Activated CD4-positive, alpha-beta T cell treated with anti-CD3 and anti-CD28 coated beads, Interleukin-2, amount 50 U/mL, for 4 hours (primary cell): ENCODE measurements at regions not wholly inside any gene's neighbourhood (a gene's known extent, or its start where the extent isn't known, plus 50 kb on each side); places are given as distances from the start of the nearest gene placed in this dataset.

Source experiments
- DNase-seq, 2 experiments: peaks; one replicate each; pipeline ENCODE4 v3.0.0-alpha.2; 2020

DNA sequence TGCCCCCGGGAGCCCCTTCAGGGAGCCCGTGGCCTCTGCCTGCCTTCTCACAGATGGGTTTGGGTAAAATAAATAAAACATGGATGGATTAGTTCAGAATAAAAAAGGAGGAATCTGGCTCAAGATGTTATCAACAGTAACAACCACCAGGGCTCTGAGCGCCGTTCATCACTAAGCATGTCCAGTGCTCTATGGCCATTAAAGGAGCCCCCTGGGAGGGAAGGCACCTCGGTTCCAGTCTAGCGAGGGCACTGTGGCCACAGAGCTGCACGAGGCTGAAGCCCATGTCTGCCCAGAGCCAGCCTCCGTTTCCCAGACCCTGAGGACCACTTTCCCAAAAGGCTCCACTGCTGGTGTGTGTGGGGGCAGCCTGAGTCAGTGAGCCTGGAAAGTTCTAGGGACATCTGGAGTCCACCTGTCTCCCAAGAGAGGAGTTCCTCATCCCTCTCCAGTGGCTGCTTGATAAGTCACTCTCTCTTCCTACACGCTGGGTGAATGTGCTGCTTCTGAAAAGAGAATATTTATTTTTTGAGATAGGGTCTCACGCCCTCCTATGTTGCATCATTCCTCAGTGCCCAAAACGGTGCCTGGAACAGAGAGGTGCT lies 614.6 kb downstream of the TBC1D22A start:
- DNase-seq, result no peak

DNA sequence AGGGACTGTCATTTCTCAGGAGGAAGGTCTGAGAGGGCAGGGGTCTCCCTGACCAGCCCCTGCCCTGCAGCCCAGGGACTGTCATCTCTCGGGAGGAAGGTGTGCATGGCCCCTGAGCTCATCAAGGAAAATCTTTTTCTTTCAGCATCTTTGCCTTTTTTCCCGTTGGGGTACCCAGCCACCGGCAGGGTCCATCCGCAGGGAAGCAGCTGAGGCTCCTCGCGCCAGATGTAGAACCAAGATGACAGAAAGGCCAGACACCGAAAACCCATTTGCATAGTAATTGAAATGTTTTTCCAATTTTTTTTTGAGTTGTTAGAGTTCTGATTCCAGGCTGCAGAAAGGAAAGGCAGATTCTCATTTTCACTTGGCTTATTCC lies 613.9 kb downstream of the TBC1D22A start:
- no peak for DNase-seq

DNA sequence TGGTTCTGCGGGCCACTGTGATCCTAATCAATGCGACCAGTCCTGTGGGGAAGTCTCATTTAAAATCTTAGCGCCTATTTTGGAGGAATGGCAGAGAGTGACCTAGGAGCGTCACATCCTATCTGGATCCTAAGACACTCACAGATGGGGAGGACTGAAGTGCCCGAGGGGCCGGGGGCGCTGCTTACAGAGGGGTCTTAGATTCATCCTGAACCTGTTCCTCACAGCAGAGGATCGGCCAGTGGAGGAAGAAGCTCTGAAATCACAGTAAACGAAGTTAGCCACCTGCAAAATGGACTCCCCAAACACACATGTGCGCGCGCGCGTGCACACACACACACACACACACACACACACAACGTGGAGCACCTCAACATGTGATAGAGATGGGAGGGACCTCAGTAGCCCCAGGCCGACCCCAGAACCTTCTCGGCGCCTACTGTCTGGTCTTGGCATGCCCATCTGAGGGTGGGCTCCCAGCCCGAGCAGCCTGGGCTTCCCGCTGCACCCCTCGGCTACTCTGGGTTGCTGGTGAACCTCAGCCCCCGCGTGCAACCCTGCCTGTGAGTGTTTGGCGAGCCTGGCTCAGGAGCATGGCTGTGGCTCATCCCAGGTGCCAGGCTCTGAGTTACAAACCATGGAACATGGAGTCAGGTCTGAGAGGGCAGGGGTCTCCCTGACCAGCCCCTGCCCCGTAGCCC lies 613.3 kb downstream of the TBC1D22A start:
- no peak for DNase-seq

DNA sequence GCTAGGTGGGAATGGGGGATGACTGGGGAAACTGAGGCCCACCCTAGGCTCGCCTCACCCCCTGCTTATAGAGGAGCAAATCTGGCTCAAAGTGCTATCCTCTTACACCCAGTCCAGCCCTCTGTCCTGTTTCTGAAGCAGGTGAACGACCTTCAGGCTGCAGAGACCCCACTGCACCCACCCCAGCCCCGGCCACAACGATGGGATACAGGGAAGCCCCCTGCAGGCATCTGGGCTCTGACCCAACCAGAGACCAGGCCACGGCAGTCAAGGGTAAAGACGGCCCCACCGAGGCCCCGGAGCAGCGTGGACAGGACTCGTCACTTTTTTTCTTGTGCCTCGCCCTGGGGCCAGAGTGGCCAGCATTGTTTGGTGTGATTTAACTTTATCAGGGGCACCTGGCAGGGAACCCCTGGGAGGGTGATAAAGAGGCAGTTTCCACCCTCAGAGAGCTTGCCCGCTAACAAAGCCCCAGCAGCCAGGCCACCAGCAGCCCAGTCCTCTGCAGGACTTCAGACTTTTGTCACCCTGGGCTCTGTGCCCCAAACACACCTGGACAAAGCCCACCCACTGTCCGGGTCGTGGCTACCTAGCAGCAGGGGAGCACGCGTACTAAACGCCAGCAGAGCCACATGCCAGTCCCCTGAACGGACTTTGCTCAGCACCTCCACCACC lies 612.6 kb downstream of the TBC1D22A start:
- no peak for DNase-seq

DNA sequence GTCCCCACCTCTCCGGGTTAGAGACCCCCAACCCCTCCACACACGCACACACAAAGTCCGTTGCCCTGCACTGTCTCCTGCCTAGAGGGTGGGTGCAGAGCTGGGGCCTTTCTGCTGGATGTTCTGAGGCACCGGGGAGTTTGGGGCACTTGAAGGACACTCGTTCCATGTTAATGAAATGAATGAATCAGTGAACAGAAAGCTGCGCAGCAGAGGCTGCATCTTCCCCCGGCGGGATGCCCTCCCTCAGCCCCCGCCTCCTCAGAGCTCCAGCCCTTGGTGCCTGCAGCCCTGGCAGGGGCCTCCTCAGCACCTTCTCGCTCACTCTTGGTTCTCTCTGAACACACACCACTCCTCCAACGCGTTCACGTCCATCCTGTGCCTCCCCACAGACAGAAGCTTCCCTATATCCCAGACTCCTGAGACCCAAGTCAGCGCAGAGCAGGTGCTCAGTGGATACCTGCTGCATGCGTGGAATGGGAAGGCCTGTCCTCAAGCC lies 611.9 kb downstream of the TBC1D22A start:
- DNase-seq, result no peak

DNA sequence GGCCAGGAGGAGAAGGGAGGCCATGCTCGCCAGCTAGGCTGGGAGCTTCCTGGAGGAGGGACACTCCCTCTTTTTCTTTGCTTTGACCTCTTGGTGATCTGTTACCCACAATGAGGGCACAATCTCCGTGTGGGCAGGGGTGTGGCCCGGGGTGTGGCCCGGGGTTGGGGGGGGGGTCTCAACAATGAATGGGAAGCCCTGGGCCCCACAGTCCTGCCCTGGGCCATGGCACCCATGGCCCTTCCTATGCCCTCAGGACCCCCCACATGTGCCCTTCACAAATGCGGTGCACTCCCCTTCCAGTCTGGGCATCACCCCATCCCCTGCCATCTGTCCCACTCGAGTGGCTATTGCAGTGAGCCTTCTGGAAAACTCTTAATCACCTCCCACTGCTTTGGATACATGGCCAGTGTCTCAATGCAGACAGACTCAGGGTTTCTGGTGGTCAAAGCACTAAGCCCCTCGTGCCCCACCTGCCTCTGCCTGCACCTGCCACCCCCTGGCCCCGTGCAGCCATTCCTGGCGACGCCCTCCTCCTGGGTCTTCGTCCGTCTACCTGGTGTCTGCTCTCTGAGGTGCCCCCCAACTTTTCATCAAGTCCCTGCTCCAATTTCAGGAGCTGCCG lies 611.3 kb downstream of the TBC1D22A start:
- DNase-seq, result no peak

DNA sequence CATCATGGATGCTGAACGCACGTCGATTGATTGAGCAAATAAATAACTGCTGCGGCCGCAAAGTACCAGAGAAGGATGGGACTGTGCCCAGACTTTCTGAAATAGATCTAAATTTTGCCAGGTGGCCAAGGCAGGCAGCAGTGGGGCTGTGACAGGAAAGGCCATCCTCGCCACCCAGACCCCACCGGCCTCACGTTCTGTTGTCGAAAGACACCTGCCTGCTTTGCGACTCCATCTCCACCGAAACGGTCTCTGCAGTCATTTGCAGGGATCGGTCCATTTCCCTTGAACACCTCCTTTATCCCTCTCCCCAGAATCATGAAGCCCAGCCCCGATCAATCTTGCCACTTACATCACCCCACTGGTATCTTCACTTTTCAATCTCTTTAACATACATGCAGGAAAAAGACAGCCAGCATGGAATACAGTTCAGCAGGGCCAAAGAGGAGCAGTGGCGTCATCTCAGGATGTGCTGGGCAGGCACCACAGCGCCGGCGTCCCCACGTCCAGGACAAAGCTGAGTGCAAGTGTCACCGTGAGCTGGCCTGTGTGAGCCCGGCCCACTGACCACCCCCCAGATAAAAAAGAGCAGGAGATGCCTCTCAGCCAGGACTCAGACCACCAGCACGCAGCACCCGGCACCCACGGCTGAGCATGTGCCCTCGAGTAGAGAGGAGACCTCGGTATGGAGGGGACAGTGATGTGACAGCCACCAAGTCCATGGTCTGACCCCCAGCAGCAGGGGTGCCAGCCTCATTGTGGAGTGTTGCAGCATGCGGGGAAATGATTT lies 610.3 kb downstream of the TBC1D22A start:
- no peak for DNase-seq

DNA sequence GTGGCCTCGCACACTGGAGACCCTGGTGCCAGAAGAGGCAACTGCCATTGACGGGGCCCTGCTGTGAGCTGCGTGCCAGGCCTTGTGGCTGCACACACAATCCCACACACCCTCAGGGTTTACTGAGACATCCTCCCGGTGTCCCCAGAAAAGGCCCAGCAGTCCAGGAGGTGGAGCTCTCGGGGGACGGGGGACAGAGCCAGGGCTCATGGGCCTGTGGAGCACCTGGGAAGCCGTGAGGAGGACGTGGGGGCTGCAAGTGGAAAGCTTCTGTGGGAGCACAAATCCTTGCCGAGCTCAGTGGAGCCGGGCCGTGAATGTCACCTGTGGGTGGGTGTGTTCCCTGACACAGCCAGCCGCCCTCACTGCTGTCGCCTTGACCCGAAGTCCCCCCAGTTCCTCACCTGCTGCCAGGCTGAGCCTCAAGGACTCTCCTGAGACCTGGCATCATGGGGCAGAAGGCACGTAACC lies 609.7 kb downstream of the TBC1D22A start:
- no peak for DNase-seq

DNA sequence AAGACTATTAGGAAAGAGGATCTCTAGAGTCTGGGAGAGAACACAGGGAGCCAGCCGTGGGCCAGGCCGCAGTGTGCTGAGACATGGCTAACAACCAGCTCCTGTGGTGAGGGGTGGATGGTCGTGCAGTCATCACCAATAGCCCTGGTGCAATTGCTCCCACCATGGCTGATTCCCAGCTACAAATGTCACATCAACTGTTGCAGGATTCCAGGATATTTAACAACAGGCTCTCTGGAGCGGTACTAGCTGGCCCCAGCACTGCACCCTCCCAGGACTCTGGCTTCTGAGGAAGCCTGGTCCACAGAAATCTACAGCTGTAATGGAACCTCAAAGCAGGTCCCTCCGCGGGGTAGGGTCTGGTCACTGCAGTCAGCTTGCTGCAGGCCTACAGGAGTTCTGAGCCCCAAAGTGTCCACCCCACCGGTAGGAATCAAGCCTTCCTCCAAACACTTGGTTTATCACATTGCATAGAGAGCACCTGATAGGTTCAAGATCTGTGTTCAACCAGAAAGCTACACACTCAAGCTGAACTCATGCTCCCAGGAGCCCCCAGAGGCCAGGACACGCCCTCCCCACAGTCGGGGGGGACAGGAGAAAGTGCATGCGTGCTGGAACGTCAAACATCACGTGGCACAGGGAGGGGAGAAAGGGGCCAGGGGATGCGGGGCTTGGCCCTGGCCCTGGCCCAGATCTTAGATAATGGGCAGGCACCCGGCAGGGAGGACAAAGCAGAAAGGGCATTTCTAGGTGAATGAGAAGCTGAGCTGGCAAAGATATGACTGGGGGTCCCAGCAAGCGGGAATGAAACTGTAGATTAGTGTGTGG lies 609.0 kb downstream of the TBC1D22A start:
- DNase-seq, result no peak

DNA sequence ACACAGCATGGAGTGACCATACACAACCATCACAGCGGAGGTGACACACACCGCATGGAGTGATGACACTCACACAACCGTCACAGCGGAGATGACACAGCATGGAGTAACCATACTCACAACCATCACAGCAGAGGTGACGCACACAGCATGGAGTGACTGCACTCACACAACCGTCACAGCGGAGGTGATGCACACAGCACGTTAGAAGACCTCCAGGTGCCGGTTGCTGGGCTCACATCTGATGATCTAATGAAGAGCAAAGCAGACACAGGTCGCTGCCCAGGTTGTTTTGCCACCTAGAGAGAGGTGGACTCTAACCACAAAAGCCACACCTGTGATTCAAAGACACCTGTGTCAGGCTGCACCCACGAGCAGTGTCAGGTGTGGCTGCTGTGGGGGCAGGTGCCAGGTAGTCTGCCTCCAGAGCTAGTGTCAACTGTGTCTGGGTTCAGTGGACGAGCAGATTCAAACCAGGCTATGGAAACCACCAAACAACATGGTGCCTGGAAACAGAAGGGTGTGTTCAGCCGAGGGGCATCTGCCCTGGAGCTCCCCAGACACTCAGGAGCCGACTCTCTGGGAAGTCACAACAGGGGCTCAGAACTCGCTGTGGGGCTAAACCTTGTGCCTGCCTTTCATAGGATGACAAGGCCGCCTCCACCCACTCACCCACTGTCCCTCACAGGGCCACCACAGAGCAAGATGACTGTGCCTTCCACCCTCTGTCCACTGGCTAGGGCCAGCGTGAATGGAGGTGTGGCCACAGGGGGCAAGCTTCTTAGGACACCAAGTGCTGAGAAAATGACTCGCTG lies 608.2 kb downstream of the TBC1D22A start:
- DNase-seq, result no peak

DNA sequence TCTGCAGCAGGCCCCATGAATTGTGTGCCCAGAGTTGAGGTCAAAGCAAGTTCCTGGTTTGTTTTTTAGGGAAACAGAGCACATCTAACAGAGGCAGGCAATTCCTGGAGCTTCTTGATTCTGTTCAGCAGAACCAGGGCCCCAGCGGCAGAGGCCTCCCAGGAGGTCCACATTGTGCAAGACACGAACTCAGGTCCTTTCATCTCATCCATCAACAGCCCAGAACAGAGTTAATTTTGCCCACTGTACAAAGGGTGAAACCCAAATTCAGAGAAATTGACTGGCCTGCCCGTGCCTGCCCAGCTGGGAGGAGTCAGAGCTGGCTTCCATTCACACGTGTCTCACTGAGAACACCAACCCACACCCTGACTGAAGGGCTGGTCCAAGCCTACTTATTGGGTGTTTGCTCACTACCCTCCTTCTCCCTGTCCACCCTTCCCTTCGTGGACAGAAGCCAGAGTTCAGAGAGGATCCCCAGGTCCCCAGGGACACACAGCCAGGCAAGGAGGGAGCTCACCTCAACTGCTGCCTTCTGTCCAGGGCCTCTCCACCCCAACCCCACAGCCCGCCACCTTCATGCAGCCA lies 607.1 kb downstream of the TBC1D22A start:
- DNase-seq, result no peak

DNA sequence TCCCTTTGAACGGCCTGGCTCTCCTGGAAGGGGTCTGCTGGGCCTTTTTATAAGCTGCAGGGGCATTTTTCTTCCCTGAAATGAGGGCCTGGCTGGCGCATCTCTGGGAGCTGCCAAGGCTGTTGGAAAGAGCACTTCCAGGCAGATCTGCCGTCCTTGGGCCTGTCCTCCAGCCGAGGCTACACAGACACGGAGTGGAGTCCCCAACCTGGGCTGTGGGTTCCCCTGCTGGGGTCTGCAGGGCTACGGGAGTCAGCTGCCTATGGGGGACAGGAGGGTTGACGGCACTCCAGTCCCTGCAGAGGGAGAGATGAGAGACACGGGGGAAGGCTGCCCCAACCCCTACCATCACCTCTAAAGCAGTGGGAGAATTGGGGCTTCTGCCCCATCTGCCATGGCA lies 606.6 kb downstream of the TBC1D22A start:
- no peak for DNase-seq

DNA sequence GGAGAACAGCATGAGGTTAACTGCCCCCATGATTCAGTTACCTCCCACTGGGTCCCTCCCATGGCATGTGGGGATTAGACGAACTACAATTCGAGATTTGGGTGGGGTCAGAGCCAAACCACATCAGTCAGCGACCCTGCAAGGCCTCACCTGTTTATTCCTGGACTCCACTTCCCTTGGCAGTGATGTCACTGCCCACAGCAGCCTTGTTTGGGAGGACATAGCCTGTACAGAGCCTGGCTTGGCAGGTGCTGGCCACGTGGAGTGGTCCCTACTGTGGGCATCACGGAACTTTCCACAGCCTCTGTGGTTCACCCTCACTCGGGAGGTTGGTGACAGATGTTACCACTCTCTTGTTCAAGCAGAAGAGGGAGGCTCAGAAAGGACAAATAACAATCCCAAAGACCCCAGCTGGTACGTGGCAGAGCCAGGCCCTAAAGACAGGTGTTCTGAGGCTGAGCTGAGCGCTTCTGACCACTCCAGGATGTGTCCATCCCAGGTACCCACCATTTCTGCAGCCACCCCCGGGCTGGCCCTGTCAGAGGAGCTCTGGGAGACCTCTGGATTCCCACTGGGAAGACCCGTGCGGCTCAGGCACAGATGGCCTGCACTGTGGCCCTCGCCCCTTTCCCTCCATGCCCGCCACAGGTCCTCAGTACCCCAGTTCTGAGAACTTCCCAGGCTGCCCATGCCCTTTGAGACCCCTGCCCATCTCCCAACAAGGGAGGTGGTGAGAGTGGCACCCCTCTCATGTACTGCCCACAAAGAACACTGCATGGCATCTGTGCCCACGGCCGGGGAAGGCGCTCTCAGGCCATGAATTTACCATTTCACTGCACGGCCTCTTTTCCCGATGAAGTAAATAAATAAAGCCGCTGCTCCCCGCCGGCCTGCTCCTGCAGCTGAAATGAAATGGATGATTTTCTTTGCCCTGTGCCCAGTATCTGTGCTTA lies 605.8 kb downstream of the TBC1D22A start:
- DNase-seq, result no peak

DNA sequence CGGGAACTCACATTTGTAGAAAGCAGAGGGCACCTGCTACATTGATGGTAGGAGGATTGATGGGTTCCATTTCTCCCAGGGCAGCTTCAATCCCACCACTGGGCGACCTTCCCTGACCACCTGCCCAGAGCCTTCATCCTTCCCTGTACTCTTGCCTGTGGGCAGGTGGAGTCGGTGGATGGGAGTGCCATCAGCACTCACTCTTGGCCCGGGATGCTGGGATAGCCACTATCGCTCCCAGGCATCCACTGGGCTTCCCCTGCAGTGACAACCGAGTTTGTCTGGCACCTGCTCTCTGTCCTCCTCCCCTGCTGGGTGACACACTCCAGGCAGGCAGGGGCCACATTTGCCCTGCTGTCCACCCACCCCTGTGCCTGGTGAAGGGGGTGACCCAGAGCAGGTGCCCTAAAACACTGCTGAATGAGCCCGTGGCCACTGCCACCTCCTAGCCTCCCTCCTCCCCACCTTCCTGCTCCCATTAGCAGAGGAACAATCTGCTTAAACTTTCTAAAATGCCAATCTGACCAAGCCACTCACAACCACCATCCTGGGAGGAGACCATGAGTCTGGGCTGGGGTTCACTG lies 604.7 kb downstream of the TBC1D22A start:
- no peak for DNase-seq

DNA sequence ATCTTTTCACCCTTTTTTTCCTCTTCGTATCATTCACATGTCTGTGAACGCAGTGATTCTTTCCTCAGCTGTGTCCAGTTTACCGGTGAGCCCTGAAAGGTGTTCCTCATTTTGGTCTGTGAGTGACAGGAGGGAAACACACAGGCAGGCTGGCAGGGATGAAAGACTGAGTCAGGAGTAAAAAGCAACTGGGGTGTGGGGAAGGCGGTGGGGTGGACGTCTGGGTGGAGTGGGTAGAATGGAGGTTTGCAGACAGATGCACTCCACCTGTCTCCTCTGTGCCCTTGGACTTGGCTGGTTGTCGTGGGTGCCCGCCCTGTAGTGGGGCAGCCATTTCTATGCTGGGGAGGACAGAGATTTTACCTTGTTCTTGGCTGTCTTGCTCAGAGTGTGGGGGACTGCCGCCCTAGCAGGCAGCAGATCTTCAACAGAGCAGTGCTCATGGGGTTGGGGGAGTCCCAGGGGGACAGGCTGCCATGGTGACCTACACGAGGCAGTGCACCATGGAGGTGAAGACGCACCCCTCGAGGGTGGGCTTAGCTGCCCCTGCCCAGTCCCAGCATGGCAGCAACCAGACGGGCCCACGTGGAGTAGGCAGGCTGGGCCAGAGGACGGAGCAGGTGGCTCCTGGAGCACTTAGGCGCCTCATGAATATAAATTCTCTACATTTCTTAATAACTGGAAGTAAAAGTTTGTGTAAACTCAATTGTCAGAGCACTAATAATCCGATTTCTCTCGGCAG lies 603.7 kb downstream of the TBC1D22A start:
- no peak for DNase-seq

DNA sequence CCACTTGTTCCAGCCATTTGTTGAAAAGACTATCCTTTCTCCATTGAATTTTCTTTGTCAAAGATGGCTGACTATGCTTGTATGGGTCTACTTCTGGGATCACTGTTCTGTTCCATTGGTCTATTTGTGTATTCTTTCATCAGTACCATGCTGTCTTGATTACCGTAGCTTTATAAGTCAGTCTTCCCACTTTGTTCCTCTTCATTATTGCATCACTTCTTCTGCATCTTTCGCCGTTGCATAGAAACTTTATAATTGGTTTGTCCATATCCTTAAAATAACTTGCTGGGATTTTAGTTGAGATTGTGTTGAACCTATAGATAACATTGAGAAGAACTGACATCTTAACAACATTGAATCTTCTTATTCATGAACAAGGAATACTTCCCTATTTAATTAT lies 598.8 kb downstream of the TBC1D22A start:
- DNase-seq, result no peak

DNA sequence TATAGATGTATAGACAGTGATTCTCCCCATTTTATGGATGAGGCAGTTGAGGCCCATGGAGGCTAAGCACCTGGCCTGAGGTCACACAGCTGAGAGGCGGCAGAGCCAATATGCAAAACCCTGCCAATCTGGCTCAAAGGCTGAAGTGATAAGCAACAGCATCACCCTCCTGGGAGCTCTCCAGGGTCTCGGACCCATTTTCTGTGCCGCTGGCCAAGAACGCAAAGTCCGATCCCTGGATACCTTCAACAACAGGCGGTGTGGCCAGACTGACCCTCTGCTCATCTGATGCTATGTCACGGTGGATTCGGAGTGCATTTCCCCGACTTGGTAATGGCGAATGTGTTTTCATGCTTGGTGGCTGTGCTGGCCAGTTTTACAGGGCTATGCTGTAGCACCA lies 595.0 kb downstream of the TBC1D22A start:
- no peak for DNase-seq

DNA sequence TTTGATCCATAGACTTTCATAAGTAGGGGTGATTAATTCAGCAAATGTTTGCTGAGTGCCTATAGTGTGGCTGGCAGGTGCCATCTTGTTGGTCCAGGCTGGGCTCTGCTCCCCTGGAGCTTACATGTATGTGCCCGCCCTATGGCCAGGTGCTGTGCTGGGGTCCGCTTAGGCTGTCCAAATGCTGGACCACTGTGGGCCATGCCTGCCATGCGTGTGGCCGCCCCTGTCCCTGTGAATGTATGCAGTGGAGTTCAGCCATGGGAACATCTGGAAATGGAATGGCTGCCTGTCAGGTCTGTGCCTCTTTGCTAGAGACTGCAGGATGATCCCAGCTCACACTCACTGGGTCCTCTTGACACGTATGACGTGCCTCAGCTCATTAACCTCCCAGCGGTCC lies 594.6 kb downstream of the TBC1D22A start:
- DNase-seq, result no peak
